NB4 (cell line): ENCODE measurements at regions not wholly inside any gene's neighbourhood (a gene's known extent, or its start where the extent isn't known, plus 50 kb on each side); places are given as distances from the start of the nearest gene placed in this dataset.

Experiments used
- MYC ChIP-seq: IDR thresholded peaks from 2 replicates; pipeline ENCODE4 v1.6.1; 2011; ENCODE audit warnings: low read depth, low read length
- POLR2A ChIP-seq: IDR thresholded peaks from 2 replicates; pipeline ENCODE4 v1.6.1; 2011; ENCODE audit warnings: mild to moderate bottlenecking; ENCODE audit not compliant: insufficient read length; ENCODE audit errors: extremely low read depth
- TF ChIP-seq, protein P1 (sequence below): IDR thresholded peaks from 2 replicates; pipeline ENCODE4 v1.6.1; 2011; ENCODE audit warnings: low read depth, low read length
- TF ChIP-seq, protein P2 (sequence below): IDR thresholded peaks from one replicate; pipeline ENCODE4 v1.5.1; 2012; ENCODE audit warnings: low read depth, low read length

DNA sequence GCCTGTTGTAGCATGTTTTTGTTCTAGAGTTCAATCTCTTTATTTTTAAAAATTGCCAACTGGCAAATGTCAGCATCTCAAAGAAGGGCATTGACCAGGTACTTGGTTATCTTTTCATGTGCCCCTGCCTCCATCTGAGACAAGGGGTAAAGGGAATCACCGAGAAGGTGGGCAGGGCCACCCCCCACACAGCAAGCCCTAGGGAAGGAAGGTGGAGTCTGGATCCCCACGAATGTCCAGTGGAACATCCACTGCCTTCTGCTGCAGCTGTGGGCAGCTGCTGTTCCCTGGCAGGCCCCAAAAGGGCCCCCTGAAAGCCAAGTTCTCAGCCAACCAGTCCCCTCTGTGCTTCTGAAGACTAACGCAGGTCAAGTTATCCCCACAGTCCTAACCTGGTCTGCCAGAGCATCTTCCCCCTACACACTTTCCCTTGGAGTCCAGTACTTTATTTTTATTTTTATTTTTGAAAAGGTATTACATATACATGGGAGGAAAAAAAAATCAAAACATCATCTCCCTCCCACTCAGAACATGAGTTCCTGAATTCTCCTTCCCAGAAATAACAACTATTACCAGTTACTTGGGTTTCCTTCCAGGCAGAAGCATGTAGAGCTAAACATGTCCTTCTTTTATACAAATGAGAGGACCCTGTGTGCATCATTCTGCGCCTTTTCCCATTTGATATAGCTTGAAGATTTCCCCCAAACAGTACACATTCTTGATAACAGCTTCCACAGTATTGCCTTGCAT lies 253.7 kb downstream of the MAFB start:
- TF ChIP-seq, protein P1, sequence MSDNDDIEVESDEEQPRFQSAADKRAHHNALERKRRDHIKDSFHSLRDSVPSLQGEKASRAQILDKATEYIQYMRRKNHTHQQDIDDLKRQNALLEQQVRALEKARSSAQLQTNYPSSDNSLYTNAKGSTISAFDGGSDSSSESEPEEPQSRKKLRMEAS = no peak
- TF ChIP-seq, protein P2, sequence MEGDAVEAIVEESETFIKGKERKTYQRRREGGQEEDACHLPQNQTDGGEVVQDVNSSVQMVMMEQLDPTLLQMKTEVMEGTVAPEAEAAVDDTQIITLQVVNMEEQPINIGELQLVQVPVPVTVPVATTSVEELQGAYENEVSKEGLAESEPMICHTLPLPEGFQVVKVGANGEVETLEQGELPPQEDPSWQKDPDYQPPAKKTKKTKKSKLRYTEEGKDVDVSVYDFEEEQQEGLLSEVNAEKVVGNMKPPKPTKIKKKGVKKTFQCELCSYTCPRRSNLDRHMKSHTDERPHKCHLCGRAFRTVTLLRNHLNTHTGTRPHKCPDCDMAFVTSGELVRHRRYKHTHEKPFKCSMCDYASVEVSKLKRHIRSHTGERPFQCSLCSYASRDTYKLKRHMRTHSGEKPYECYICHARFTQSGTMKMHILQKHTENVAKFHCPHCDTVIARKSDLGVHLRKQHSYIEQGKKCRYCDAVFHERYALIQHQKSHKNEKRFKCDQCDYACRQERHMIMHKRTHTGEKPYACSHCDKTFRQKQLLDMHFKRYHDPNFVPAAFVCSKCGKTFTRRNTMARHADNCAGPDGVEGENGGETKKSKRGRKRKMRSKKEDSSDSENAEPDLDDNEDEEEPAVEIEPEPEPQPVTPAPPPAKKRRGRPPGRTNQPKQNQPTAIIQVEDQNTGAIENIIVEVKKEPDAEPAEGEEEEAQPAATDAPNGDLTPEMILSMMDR = no peak
- TF ChIP-seq POLR2A = no peak
- no peak for TF ChIP-seq MYC
